Prostate gland (tissue), 2 donors: ENCODE measurements at regions not wholly inside any gene's neighbourhood (a gene's known extent, or its start where the extent isn't known, plus 50 kb on each side); places are given as distances from the start of the nearest gene placed in this dataset.

ENCODE experiments used
- DNase-seq: peaks from one replicate; pipeline ENCODE4 v3.0.0-alpha.2; 2019; ENCODE audit warnings: low spot score
- H3K27ac ChIP-seq, 2 donors: fragments of 200-600 bp; sonication (generic); 2 replicates each; pipeline ENCODE4 v1.5.1; 2017 to 2019
- H3K27me3 ChIP-seq: fragments of 200-600 bp; sonication (generic); replicated peaks from 2 replicates; pipeline ENCODE4 v1.5.1; 2019; ENCODE audit not compliant: insufficient read depth
- H3K36me3 ChIP-seq, 2 donors: fragments of 200-600 bp; sonication (generic); 1 replicate in 1 of 2; 2 replicates in 1 of 2; pipeline versions ENCODE4 v1.5.1 to v1.8.1; 2017 to 2019
- H3K4me1 ChIP-seq: fragments of 200-600 bp; sonication (generic); replicated peaks from 2 replicates; pipeline ENCODE4 v1.5.1; 2019
- H3K4me3 ChIP-seq, 2 donors: fragments of 200-600 bp; sonication (generic); 2 replicates each; pipeline ENCODE4 v1.5.1; 2017 to 2019
- H3K9me3 ChIP-seq: fragments of 200-600 bp; sonication (generic); 2 replicates; pipeline ENCODE4 v1.5.1; 2017
- CTCF ChIP-seq, 4 experiments: fragments of 200-600 bp in 2 of 4; fragments of 450-650 bp in 2 of 4; sonication (generic) in 2 of 4; IDR thresholded peaks; 1 replicate in 3 of 4; 2 replicates in 1 of 4; pipeline ENCODE4 v1.5.1; 2016 to 2019; ENCODE audit warnings: antibody characterized with exemption in 4 of 4, mild to moderate bottlenecking in 2 of 4, moderate library complexity in 2 of 4
- POLR2A ChIP-seq: fragments of 450-650 bp; IDR thresholded peaks from one replicate; pipeline ENCODE4 v1.6.1; 2016; ENCODE audit warnings: antibody characterized with exemption, mild to moderate bottlenecking
- POLR2AphosphoS5 ChIP-seq: sonication (generic); formaldehyde crosslinking; IDR thresholded peaks from one replicate; pipeline ENCODE4 v1.6.1; 2017; ENCODE audit warnings: antibody characterized with exemption
- WGBS: methylation state at CpG from one replicate; pipeline ENCODE4 v1.1.5; 2018; 5-methylcytosine and 5-hydroxymethylcytosine counted together
- intact Hi-C: fragments of 100-400 bp; cut with DNase I; formaldehyde crosslinking; loops from one replicate; pipeline ENCODE4 v1.14.2; 2022

GRCh38 chr4:20624793-20625374, 75.4 kb upstream of the PACRGL start:
- TF ChIP-seq POLR2A (no peak), POLR2AphosphoS5 (no peak), CTCF (IDR thresholded peaks at IDR 0.05) (no peak)
- Histone ChIP-seq H3K4me3 (no peak overlapping the region), H3K36me3 (no peaks in the 10 kb centered on the region), H3K4me1 (no peaks in the 10 kb centered on the region), H3K27ac (no peak overlapping the region), H3K27me3 (no peaks in the 10 kb centered on the region), H3K9me3 (no peaks in the 10 kb centered on the region)
- 35% methylated on average over 3 of the region's 3 CpGs for WGBS
- no peak for DNase-seq
- intact Hi-C loops, result no loop called here

GRCh38 chr4:20625426-20625825, 74.8 kb upstream of the PACRGL start:
- TF ChIP-seq POLR2A (no peak), POLR2AphosphoS5 (no peak), CTCF (IDR thresholded peaks at IDR 0.05) (no peak)
- H3K9me3 ChIP-seq, result no peaks in the 10 kb centered on the region
- no peak overlapping the region for H3K4me3 ChIP-seq
- H3K27me3 ChIP-seq, result no peaks in the 10 kb centered on the region
- no peaks in the 10 kb centered on the region for H3K36me3 ChIP-seq
- no peaks in the 10 kb centered on the region for H3K4me1 ChIP-seq
- no peak overlapping the region for H3K27ac ChIP-seq
- intact Hi-C loops, result no loop called here
- no peak for DNase-seq
- WGBS, result 84% methylated on average over 3 of the region's 3 CpGs

GRCh38 chr4:20626326-20627005, 73.8 kb upstream of the PACRGL start:
- WGBS, result 78% methylated on average over 5 of the region's 5 CpGs
- Histone ChIP-seq H3K27ac (no peak overlapping the region), H3K4me3 (no peak overlapping the region), H3K9me3 (no peaks in the 10 kb centered on the region), H3K4me1 (no peaks in the 10 kb centered on the region), H3K36me3 (no peaks in the 10 kb centered on the region), H3K27me3 (no peaks in the 10 kb centered on the region)
- intact Hi-C loops, result no loop called here
- no peak for DNase-seq
- no peak for TF ChIP-seq CTCF (IDR thresholded peaks at IDR 0.05)
- TF ChIP-seq POLR2A, result no peak
- TF ChIP-seq POLR2AphosphoS5, result no peak

GRCh38 chr4:20627866-20628265, 72.4 kb upstream of the PACRGL start:
- Histone ChIP-seq H3K4me3 (no peak overlapping the region), H3K9me3 (no peaks in the 10 kb centered on the region), H3K27me3 (no peaks in the 10 kb centered on the region), H3K4me1 (no peaks in the 10 kb centered on the region), H3K36me3 (no peaks in the 10 kb centered on the region), H3K27ac (no peak overlapping the region)
- intact Hi-C loops, result no loop called here
- 95% methylated on average over 1 of the region's 1 CpG for WGBS
- no peak for DNase-seq
- no peak for TF ChIP-seq CTCF (IDR thresholded peaks at IDR 0.05)
- TF ChIP-seq POLR2A, result no peak
- no peak for TF ChIP-seq POLR2AphosphoS5
